GM18867 (cell line): ENCODE measurements at regions not wholly inside any gene's neighbourhood (a gene's known extent, or its start where the extent isn't known, plus 50 kb on each side); places are given as distances from the start of the nearest gene placed in this dataset.

Experiments
- ATAC-seq: cut with Tn5 transposase; IDR thresholded peaks from one replicate; pipeline ENCODE4 v1.9.1; 2021; ENCODE audit warnings: mild to moderate bottlenecking, moderate library complexity; ENCODE audit not compliant: unreplicated experiment

DNA sequence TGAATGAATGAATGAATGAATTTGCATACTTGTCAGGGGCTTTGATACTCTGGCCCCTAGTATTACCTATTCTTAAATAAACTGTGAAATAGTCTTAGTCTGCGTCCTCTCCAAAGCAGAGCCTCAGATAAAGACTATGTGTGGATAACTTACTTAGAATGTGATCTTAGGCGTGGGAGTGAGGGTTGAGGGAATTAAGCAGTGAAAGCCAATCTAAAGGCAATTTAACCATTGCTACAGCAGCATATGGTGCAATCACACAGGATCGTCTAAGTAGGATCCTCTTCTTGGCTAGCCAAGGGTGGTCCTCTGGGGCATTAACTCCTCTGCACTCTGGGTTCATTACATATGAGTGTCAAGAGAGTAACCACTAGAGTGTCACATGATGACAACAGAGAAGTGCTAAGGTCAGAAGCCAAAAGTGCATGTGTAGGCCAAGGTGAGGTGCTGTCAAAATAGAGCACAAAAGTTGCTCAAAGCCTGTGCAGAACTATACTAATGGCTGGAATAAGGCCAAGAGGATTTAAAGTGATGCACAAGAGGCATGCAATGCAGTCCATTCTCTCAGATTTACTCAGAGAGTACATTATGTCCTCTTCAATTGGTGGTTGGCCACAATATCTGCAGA, 274.4 kb upstream of the SEMA6A start:
- peak; percentile 36 for ATAC-seq

- ATAC-seq, result no peak
These were observed 273.3 kb upstream of the SEMA6A start for GRCh38 chr5:116847960-116848359.

DNA sequence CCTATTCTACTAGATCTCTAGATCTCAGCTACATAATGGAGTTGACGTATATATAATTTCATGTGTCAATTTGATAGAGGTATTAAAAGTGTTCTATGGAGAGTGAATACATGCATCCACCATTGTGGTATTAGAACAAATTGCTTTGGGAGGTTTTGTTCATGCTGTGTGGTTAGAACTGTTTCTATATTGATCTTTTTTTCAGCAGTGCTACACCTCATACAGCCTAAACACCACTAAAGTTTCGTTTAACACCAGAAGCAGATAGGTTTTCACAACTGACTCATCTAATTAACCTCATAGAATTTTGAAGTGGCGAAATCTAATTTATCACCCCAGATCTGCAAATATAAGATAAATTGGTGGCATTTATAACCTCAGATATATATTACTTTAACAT, 269.4 kb upstream of the SEMA6A start:
- ATAC-seq, result peak; percentile 59

DNA sequence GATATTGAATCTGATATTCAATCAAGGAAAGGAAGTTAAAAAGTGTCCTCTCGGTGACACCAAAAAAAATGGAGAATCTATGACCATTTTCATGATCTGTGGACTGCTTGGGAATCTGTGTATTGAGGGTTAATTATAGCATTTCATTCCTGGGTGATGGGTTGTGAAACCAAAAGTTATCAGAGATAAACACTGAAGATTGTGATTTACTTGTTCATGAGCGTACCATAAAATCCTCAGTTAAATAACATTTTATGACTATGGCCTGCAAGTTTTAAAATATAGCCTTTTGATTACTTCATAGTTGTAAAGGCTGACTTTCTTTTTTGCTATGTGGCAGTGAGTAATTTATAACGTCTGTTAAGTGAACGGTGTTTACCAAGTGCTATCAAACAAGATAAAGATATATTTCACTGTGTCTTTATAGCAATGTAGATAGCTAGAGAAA, 267.9 kb upstream of the SEMA6A start:
- no peak for ATAC-seq

- no peak for ATAC-seq
These were observed 267.1 kb upstream of the SEMA6A start for GRCh38 chr5:116841734-116842133.

DNA sequence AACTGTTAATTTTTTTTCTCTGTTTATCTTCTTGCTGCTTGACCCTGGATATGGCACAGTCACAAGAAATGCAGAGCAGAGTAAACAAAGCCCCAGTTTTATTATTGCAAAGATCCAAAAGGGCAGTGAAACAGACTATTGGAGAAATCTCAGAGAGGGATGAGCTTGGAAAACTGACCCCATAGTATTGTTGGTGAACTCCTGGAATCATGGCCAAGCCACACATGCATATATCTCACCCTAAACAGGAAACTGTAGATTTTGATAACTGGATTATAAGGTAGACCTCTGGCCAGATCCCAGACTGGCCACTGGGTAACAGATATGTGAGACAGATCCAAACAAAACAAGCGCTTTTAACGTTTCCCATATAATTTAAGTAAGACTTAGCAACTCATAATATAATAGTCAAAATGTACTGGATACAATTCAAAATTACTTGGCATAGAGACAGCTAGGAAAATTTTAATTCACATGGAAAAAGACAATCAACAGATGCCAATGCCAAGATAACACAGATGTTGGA, 263.5 kb upstream of the SEMA6A start:
- no peak for ATAC-seq

- no peak for ATAC-seq
These were observed 260.3 kb upstream of the SEMA6A start for GRCh38 chr5:116834796-116835515.

DNA sequence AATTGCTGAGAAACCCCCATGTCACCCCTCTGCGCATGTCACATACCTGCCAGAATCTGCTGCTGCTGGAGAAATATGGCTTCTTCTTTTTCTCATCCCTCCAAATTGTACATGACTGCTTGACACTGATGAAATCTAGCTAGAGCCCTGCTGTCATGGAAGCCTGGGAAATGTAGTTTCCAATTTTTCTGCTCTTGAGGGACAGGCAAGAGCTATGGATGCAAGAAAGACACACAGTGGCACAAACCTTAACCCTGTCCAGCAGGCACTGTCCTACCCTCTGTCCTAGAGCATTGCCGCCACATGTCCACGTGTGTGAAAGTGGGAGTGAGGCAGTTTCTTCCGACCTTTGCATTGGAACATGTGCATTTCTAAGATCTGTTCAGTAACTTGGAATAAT, 255.5 kb upstream of the SEMA6A start:
- ATAC-seq, result no peak

GRCh38 chr5:116827078-116827477, 252.5 kb upstream of the SEMA6A start:
- ATAC-seq, result no peak

DNA sequence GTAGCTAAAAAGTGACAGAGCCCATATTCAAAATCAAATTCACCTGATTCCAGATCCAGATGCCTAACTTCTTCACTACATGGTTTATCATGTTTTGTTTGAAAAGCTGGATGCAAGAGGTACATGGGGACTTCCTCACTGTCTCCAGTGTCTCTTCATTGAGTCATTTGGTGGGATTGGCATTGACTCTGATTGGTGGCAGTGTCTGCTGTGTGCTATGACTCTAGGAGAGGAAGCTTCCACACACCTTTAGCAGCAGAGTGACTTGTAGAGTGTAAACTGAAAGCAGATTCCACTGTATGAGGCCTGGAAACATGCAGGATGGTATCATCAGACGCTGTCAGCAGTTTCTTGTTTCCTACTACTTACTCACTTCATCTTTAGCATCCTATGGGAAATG, 250.9 kb upstream of the SEMA6A start:
- ATAC-seq, result no peak

DNA sequence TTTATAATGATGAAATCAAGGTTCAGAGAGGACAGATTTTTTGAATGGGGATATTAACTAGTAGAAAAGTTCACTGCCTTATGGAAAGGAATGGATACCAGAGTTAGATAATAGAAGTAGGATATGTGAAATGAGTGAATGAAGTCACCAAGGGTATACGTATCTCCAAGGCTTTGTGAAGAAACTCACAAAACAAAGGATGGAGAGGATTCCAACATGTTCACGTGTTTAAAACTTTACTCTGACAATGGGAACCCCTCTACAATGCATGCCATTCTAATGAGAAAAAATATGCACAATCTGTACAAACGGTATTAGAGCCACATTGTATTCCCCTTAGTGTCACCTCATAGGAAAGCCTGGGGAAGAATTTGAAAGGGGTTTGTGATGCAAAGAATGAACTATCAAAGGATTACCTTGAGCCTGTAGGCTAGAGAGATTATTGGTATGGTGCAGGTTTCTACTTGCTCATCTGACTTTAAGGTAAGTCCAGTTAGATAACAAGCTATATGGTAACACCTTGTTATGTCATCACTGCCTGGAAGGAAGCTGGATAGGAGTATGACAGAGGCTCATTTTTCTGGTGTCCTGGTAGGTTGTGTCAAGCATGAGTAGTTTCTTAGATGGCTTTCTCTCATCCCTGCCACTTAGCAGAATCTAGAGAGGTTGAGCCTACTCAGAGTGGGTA, 250.3 kb upstream of the SEMA6A start:
- no peak for ATAC-seq

DNA sequence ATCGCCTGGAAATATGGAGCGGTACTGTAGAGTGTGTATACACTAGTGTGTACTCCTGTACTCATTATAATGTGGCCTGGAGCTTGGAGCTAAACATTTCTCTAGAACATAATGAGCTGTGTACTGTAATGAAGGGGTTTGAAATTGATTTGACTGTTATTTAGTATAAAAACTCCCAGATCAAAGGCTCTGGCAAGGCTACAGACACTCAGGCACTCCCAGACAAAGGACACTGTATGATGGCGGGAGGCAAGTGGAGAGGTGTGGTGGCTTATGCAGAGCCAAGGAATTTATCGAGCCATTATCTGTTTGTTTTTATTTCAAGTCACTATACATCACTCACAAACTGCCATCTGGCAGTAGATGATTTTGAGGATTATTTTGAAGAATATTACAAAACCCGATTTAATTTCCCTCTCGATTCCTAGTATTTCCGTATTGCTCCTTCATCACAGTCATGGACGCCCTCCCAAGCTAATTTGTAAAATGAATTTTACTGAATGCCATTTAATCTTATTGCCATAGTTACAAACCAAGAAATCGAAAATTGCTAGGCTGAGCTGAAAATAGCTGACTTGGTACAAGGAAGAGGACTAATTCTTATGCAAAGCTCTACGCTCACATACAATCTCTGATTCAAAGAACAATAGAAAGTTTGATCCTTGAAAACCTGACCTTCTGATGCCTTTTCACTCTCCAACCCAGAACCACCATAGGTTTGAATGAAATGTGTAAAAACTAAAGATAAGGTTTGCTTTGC, 240.2 kb upstream of the SEMA6A start:
- no peak for ATAC-seq

- ATAC-seq, result no peak
These were observed 239.3 kb upstream of the SEMA6A start for GRCh38 chr5:116813906-116814305.

DNA sequence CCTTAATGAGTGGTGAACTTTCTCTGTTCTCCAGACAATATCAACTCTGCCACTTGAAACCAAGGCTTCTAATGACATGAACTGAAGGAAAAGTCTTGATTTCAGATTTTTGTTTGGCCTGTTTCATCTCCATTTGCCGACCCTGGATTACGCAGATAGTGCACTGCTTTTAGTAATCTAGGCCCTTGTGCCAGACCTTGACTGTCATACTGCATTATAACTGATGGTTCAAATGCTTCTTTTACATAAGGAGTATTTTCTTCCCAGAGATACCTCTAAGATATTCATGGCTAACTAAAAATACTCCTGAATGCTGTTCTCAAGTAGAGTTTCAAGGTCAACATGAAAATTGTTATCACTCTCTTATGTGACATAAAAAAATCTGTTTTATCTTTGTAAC, 238.7 kb upstream of the SEMA6A start:
- ATAC-seq, result no peak

DNA sequence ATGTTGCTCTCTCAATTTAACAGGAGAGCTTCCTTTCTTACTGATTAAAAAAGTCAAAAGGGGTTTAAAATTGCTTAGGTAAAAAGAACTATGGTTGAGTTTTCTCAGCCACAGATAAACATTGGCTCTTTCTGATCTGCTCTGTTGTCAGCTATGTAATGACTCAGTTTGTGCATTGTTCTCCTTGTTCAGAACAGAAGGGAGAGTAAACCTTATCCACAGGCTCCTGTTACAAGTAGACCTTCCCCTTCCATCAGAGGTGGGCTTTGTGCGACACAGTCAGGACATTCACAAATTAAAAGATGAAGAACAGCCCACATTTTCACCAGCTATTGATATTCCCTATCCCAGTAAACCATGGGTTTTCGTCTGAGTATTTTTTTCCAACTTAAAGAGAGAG, 236.3 kb upstream of the SEMA6A start:
- ATAC-seq, result no peak

GRCh38 chr5:116806836-116807235, 232.2 kb upstream of the SEMA6A start:
- no peak for ATAC-seq

DNA sequence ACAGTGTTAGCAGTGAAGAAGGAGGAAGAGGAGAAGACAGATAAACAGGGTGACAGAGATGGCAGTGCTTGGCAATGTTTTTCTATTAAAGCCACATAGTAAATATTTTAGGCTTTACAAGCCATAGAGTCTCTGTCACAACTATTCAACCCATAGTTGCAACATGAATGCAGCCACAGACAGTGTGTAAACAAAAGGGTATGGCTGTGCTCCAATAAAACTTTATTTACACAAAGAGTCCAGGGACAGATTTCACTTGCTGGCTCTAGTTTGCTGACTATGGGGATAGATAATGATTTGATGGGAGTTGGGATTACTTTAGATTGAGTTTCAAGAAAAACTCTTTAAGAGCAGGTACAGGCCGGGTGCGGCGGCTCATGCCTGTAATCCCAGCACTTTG, 224.8 kb upstream of the SEMA6A start:
- ATAC-seq, result no peak

- ATAC-seq, result no peak
These were observed 220.6 kb upstream of the SEMA6A start for GRCh38 chr5:116795189-116795588.

GRCh38 chr5:116789522-116789921, 214.9 kb upstream of the SEMA6A start:
- ATAC-seq, result no peak

- ATAC-seq, result no peak
These were observed 214.3 kb upstream of the SEMA6A start for GRCh38 chr5:116788851-116789403.

DNA sequence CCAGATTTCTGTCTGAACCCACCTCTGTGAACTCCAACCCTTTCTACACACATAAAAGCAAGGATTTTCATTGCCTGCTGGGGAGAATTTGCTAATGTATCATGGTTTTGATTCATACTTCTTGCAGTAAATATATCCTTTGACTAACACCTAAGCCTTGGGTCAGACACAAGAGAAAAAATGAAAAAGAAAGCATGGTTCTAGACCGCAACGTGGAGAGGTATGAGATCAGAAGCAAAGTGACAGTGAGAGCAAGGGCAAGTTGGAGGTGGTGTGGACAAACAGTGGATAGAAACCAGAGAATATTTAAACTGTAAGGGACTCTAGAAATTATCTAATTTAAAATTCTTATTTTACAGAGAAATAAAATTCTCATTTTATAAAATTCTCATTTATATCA, 212.9 kb upstream of the SEMA6A start:
- ATAC-seq, result peak; percentile 68
